Epithelial cell of proximal tubule (primary cell): ENCODE measurements at regions not wholly inside any gene's neighbourhood (a gene's known extent, or its start where the extent isn't known, plus 50 kb on each side); places are given as distances from the start of the nearest gene placed in this dataset.

Experiments used
- DNase-seq: peaks from one replicate; pipeline ENCODE4 v3.0.0-alpha.2; 2011; ENCODE audit warnings: low read depth
- H3K4me3 ChIP-seq: 2 replicates; pipeline ENCODE4 v1.5.1; 2011; ENCODE audit warnings: low read depth, mild to moderate bottlenecking, low read length
- TF ChIP-seq, protein P1 (sequence below): conservative IDR thresholded peaks from 2 replicates; pipeline ENCODE4 v1.5.1; 2012; ENCODE audit warnings: low read depth, mild to moderate bottlenecking, low read length

DNA sequence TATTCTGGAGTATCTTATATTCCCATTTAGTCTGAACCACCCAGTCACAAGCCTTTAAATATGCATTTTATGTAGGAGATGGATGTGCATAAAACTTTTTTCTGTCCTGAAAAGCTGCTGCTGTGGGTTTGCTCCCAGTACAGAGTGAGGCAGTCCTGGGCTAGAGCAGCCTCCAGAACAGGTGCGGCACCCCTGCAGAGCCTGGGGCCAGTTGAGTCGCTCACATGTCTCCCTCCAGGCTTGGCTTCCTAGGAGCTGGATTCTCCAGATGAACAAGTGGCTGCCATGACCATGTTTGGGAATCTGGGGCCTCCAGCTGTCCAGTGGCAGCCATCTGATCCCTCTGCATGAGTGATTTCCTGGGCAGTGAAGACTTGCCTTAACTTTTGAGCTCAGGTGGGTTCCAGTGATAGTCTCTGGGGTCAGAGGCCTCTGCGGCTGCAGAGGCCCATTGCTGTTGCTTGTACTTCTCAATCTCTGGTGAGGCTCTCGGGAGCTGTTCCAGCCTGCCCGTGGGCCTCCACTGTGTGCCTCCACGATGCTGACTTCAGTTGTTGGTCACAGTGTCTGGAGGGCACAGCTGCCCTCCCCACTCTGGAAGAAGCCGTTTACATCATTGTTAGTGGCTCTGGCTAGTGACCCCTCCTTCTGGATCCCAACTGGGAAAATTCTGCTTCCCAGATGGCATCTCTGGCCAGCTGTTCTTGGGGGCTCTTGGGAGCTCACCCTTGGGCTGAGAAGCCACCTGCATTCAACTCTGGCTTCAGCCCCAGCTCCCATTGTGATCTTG, 120.4 kb downstream of the EMX2 start:
- no peak overlapping the region for H3K4me3 ChIP-seq
- DNase-seq, result no peak
- TF ChIP-seq, protein P1, sequence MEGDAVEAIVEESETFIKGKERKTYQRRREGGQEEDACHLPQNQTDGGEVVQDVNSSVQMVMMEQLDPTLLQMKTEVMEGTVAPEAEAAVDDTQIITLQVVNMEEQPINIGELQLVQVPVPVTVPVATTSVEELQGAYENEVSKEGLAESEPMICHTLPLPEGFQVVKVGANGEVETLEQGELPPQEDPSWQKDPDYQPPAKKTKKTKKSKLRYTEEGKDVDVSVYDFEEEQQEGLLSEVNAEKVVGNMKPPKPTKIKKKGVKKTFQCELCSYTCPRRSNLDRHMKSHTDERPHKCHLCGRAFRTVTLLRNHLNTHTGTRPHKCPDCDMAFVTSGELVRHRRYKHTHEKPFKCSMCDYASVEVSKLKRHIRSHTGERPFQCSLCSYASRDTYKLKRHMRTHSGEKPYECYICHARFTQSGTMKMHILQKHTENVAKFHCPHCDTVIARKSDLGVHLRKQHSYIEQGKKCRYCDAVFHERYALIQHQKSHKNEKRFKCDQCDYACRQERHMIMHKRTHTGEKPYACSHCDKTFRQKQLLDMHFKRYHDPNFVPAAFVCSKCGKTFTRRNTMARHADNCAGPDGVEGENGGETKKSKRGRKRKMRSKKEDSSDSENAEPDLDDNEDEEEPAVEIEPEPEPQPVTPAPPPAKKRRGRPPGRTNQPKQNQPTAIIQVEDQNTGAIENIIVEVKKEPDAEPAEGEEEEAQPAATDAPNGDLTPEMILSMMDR, result no peak

DNA sequence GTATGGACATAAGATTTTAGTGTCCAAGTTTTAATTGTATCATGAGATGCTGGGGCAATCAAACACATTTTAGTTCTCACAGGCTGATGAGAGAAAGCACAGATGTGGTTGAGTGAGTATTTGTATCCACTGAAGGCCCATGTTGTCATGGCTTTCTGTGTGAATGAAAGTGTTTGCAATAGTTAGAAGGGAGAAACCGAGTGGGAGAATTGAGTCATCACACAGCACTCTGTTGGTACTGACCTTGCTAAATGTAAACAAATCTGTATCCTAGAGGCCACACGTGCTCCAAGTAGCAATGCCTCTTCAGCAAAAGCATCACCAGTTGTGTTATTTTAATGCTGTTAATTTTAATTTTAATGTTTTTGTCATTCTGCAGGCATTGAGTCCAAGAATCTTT, 121.2 kb downstream of the EMX2 start:
- no peak overlapping the region for H3K4me3 ChIP-seq
- DNase-seq, result peak; percentile 95

GRCh38 chr10:117664288-117664687, 121.7 kb downstream of the EMX2 start:
- H3K4me3 ChIP-seq, result no peak overlapping the region

More for the DNA sequence above, 121.2 kb downstream of the EMX2 start:
- TF ChIP-seq, protein P1, result no peak

GRCh38 chr10:117666166-117666565, 123.6 kb downstream of the EMX2 start:
- DNase-seq, result no peak
- no peak overlapping the region for H3K4me3 ChIP-seq
- TF ChIP-seq, protein P1, result no peak

More at GRCh38 chr10:117664288-117664687, 121.7 kb downstream of the EMX2 start:
- TF ChIP-seq, protein P1, result no peak
- no peak for DNase-seq

GRCh38 chr10:117666965-117667364, 124.4 kb downstream of the EMX2 start:
- DNase-seq, result no peak
- no peak overlapping the region for H3K4me3 ChIP-seq
- TF ChIP-seq, protein P1, result no peak

GRCh38 chr10:117667831-117668230, 125.3 kb downstream of the EMX2 start:
- H3K4me3 ChIP-seq, result no peak overlapping the region
- DNase-seq, result no peak
- TF ChIP-seq, protein P1, result no peak
